Inferior parietal cortex (tissue), 1 donor: ENCODE measurements at regions not wholly inside any gene's neighbourhood (a gene's known extent, or its start where the extent isn't known, plus 50 kb on each side); places are given as distances from the start of the nearest gene placed in this dataset.

Experiments used
- DNase-seq: peaks from one replicate; pipeline ENCODE4 v3.0.0-alpha.2; 2016; ENCODE audit errors: extremely low spot score

GRCh38 chr5:57711471-57711870, 228.9 kb upstream of the ACTBL2 start:
- no peak for DNase-seq

GRCh38 chr5:57710126-57710525, 227.5 kb upstream of the ACTBL2 start:
- no peak for DNase-seq

- no peak for DNase-seq
Observed at GRCh38 chr5:57705769-57706168, 223.2 kb upstream of the ACTBL2 start.

GRCh38 chr5:57703721-57704120, 221.1 kb upstream of the ACTBL2 start:
- DNase-seq, result no peak

GRCh38 chr5:57700484-57700883, 217.9 kb upstream of the ACTBL2 start:
- no peak for DNase-seq

GRCh38 chr5:57700072-57700471, 217.5 kb upstream of the ACTBL2 start:
- DNase-seq, result no peak

GRCh38 chr5:57698802-57699201, 216.2 kb upstream of the ACTBL2 start:
- no peak for DNase-seq

GRCh38 chr5:57698086-57698485, 215.5 kb upstream of the ACTBL2 start:
- DNase-seq, result no peak

- DNase-seq, result peak; percentile 47
Observed at GRCh38 chr5:57696825-57697570, 214.4 kb upstream of the ACTBL2 start.

GRCh38 chr5:57696389-57696769, 213.8 kb upstream of the ACTBL2 start:
- no peak for DNase-seq

- DNase-seq, result no peak
Observed at GRCh38 chr5:57695706-57696388, 213.2 kb upstream of the ACTBL2 start.

- DNase-seq, result peak; percentile 54
Observed at GRCh38 chr5:57695179-57695578, 212.6 kb upstream of the ACTBL2 start.

GRCh38 chr5:57693488-57694305, 211.1 kb upstream of the ACTBL2 start:
- DNase-seq, result peak; percentile 26

- DNase-seq, result peak; percentile 72
Observed at GRCh38 chr5:57692582-57693487, 210.2 kb upstream of the ACTBL2 start.

- DNase-seq, result no peak
Observed at GRCh38 chr5:57690724-57691123, 208.1 kb upstream of the ACTBL2 start.

- no peak for DNase-seq
Observed at GRCh38 chr5:57687596-57687995, 205.0 kb upstream of the ACTBL2 start.

GRCh38 chr5:57685516-57686255, 203.1 kb upstream of the ACTBL2 start:
- no peak for DNase-seq

GRCh38 chr5:57684299-57684702, 201.7 kb upstream of the ACTBL2 start:
- no peak for DNase-seq

GRCh38 chr5:57683036-57683630, 200.5 kb upstream of the ACTBL2 start:
- no peak for DNase-seq

GRCh38 chr5:57681942-57682341, 199.3 kb upstream of the ACTBL2 start:
- DNase-seq, result no peak
